ENCODE measurements at regions not wholly inside any gene's neighbourhood (a gene's known extent, or its start where the extent isn't known, plus 50 kb on each side); places are given as distances from the start of the nearest gene placed in this dataset.
A peak's percentile ranks its signal among the peaks of the same experiment; 100 is the strongest.

DNA sequence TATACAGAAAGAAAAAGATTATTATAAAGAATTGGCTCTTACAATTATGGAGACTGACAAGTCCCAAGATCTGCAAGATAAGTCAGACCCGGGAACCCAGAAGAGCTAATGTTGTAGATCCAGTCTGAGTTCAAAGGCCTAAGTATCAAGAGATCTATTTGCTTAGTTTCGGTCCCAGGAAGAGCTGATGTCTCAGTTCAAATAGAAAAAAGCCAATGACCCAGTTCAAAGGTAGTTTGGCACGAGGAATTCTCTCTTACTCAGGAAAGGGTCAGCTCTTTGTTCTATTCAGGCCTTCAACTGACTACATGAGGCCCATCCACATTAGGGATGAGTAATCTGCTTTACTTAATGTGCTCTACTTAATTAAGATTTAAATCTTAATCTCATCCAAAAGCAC, 128.3 kb upstream of the PLCXD3 start (continued):
- TF ChIP-seq, protein P1, sequence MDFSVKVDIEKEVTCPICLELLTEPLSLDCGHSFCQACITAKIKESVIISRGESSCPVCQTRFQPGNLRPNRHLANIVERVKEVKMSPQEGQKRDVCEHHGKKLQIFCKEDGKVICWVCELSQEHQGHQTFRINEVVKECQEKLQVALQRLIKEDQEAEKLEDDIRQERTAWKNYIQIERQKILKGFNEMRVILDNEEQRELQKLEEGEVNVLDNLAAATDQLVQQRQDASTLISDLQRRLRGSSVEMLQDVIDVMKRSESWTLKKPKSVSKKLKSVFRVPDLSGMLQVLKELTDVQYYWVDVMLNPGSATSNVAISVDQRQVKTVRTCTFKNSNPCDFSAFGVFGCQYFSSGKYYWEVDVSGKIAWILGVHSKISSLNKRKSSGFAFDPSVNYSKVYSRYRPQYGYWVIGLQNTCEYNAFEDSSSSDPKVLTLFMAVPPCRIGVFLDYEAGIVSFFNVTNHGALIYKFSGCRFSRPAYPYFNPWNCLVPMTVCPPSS (IDR thresholded peaks at IDR 0.05): no peak
- TF ChIP-seq ZNF792 (CRISPR knock-in tag; IDR thresholded peaks at IDR 0.05) (peak; percentile 63; the same call in 1 of the 2 replicates), SAP130 (CRISPR knock-in tag; IDR thresholded peaks at IDR 0.05; ENCODE audit: low read depth) (peak; percentile 59), ZNF354B (CRISPR knock-in tag; IDR thresholded peaks at IDR 0.05) (no peak), KDM6A (CRISPR knock-in tag; IDR thresholded peaks at IDR 0.05; ENCODE audit: low read depth) (peak; percentile 86), U2AF1 (optimal IDR thresholded peaks at IDR 0.05; ENCODE audit: low read depth, low read length) (no peak), FOXP1 (IDR thresholded peaks at IDR 0.05) (no peak), FOXP1 (CRISPR knock-in tag; IDR thresholded peaks at IDR 0.05) (peak; percentile 67), ELF1 (CRISPR knock-in tag; IDR thresholded peaks at IDR 0.05) (no peak), FOSL2 (CRISPR knock-in tag; IDR thresholded peaks at IDR 0.05) (peak; percentile 87), EHMT2 (IDR thresholded peaks at IDR 0.05; ENCODE audit: borderline replicate concordance, low read depth, low read length) (peak; percentile 68; the same call in 1 of the 2 replicates), FOSL1 (CRISPR knock-in tag; IDR thresholded peaks at IDR 0.05; ENCODE audit: borderline replicate concordance) (peak; percentile 47; the same call in 1 of the 2 replicates), ZMYM3 (CRISPR knock-in tag; IDR thresholded peaks at IDR 0.05) (peak; percentile 58; the same call in 1 of the 2 replicates), CEBPG (CRISPR knock-in tag; IDR thresholded peaks at IDR 0.05) (peak; percentile 49; the same call in 1 of the 2 replicates), ZNF251 (CRISPR knock-in tag; IDR thresholded peaks at IDR 0.05) (no peak), RFX1 (IDR thresholded peaks at IDR 0.05) (no peak), SIN3B (IDR thresholded peaks at IDR 0.05; ENCODE audit: low read length) (no peak), KLF15 (CRISPR knock-in tag; IDR thresholded peaks at IDR 0.05; ENCODE audit: borderline replicate concordance) (no peak), POGZ (CRISPR knock-in tag; IDR thresholded peaks at IDR 0.05) (peak; percentile 95), PHF21A (CRISPR knock-in tag; IDR thresholded peaks at IDR 0.05) (peak; percentile 58)
- TF ChIP-seq, protein P2, sequence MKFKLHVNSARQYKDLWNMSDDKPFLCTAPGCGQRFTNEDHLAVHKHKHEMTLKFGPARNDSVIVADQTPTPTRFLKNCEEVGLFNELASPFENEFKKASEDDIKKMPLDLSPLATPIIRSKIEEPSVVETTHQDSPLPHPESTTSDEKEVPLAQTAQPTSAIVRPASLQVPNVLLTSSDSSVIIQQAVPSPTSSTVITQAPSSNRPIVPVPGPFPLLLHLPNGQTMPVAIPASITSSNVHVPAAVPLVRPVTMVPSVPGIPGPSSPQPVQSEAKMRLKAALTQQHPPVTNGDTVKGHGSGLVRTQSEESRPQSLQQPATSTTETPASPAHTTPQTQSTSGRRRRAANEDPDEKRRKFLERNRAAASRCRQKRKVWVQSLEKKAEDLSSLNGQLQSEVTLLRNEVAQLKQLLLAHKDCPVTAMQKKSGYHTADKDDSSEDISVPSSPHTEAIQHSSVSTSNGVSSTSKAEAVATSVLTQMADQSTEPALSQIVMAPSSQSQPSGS (CRISPR knock-in tag; IDR thresholded peaks at IDR 0.05): peak; percentile 49; the same call in 1 of the 2 replicates
- TF ChIP-seq, protein P3, sequence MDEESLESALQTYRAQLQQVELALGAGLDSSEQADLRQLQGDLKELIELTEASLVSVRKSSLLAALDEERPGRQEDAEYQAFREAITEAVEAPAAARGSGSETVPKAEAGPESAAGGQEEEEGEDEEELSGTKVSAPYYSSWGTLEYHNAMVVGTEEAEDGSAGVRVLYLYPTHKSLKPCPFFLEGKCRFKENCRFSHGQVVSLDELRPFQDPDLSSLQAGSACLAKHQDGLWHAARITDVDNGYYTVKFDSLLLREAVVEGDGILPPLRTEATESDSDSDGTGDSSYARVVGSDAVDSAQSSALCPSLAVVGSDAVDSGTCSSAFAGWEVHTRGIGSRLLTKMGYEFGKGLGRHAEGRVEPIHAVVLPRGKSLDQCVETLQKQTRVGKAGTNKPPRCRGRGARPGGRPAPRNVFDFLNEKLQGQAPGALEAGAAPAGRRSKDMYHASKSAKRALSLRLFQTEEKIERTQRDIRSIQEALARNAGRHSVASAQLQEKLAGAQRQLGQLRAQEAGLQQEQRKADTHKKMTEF (CRISPR knock-in tag; IDR thresholded peaks at IDR 0.05): peak; percentile 88
- TF ChIP-seq, protein P4, sequence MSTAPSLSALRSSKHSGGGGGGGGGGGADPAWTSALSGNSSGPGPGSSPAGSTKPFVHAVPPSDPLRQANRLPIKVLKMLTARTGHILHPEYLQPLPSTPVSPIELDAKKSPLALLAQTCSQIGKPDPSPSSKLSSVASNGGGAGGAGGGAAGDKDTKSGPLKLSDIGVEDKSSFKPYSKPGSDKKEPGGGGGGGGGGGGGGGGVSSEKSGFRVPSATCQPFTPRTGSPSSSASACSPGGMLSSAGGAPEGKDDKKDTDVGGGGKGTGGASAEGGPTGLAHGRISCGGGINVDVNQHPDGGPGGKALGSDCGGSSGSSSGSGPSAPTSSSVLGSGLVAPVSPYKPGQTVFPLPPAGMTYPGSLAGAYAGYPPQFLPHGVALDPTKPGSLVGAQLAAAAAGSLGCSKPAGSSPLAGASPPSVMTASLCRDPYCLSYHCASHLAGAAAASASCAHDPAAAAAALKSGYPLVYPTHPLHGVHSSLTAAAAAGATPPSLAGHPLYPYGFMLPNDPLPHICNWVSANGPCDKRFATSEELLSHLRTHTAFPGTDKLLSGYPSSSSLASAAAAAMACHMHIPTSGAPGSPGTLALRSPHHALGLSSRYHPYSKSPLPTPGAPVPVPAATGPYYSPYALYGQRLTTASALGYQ (CRISPR knock-in tag; IDR thresholded peaks at IDR 0.05): peak; percentile 89
- TF ChIP-seq, protein P5, sequence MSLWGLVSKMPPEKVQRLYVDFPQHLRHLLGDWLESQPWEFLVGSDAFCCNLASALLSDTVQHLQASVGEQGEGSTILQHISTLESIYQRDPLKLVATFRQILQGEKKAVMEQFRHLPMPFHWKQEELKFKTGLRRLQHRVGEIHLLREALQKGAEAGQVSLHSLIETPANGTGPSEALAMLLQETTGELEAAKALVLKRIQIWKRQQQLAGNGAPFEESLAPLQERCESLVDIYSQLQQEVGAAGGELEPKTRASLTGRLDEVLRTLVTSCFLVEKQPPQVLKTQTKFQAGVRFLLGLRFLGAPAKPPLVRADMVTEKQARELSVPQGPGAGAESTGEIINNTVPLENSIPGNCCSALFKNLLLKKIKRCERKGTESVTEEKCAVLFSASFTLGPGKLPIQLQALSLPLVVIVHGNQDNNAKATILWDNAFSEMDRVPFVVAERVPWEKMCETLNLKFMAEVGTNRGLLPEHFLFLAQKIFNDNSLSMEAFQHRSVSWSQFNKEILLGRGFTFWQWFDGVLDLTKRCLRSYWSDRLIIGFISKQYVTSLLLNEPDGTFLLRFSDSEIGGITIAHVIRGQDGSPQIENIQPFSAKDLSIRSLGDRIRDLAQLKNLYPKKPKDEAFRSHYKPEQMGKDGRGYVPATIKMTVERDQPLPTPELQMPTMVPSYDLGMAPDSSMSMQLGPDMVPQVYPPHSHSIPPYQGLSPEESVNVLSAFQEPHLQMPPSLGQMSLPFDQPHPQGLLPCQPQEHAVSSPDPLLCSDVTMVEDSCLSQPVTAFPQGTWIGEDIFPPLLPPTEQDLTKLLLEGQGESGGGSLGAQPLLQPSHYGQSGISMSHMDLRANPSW (CRISPR knock-in tag; IDR thresholded peaks at IDR 0.05; ENCODE audit: borderline replicate concordance): 0 out of 2 replicates have a peak, but pooled peaks have one; percentile 30
